ENCODE measurements at regions not wholly inside any gene's neighbourhood (a gene's known extent, or its start where the extent isn't known, plus 50 kb on each side); places are given as distances from the start of the nearest gene placed in this dataset.

GRCh38 chr2:117703858-117704257 is 110.6 kb upstream of the DDX18 start:
- no peaks in the 10 kb centered on the region for H3K27me3 Mint-ChIP-seq
- no peaks in the 10 kb centered on the region for H3K36me3 Mint-ChIP-seq
- H3K4me3 Mint-ChIP-seq, result no peak overlapping the region
- no peak overlapping the region for H3K4me3 ChIP-seq (ENCODE audit: low read depth, low read length)
- DNase-seq (no peak), ATAC-seq (ENCODE audit: low read depth in 2 of 2) (no peak)
- no peaks in the 10 kb centered on the region for H3K36me3 ChIP-seq (ENCODE audit: control insufficient read depth, insufficient read depth, low read length)
- H3K27ac ChIP-seq (ENCODE audit: insufficient read depth, low read length, poor library complexity, severe bottlenecking), result no peak overlapping the region
- peaks cover 0 to 2% (median 0%) of the 10 kb centered on the region in 7 donors for H3K9me3 Mint-ChIP-seq
- H3K27ac Mint-ChIP-seq, result no peak overlapping the region
- H3K4me1 ChIP-seq (ENCODE audit: control insufficient read depth, insufficient read depth, low read length, poor library complexity, severe bottlenecking), result no peaks in the 10 kb centered on the region
- H3K9me3 ChIP-seq (ENCODE audit: control insufficient read depth in 2 of 2, low read length in 2 of 2), result no peaks in the 10 kb centered on the region
- H3K4me1 Mint-ChIP-seq, result no peaks in the 10 kb centered on the region
- peaks cover 2% of the 10 kb centered on the region for H3K27me3 ChIP-seq (ENCODE audit: control insufficient read depth, insufficient read depth, low read length)

- Mint-ChIP-seq H3K27ac (no peak overlapping the region), H3K27me3 (no peaks in the 10 kb centered on the region), H3K4me3 (no peak overlapping the region), H3K9me3 (peaks cover 0 to 2% (median 0%) of the 10 kb centered on the region in 7 donors), H3K36me3 (no peaks in the 10 kb centered on the region), H3K4me1 (no peaks in the 10 kb centered on the region)
- H3K27me3 ChIP-seq (ENCODE audit: control insufficient read depth, insufficient read depth, low read length), result peaks cover 2% of the 10 kb centered on the region
- no peaks in the 10 kb centered on the region for H3K9me3 ChIP-seq (ENCODE audit: control insufficient read depth in 2 of 2, low read length in 2 of 2)
- no peaks in the 10 kb centered on the region for H3K36me3 ChIP-seq (ENCODE audit: control insufficient read depth, insufficient read depth, low read length)
- H3K4me3 ChIP-seq (ENCODE audit: low read depth, low read length), result no peak overlapping the region
- ATAC-seq (ENCODE audit: low read depth in 2 of 2), result no peak
- no peak overlapping the region for H3K27ac ChIP-seq (ENCODE audit: insufficient read depth, low read length, poor library complexity, severe bottlenecking)
- H3K4me1 ChIP-seq (ENCODE audit: control insufficient read depth, insufficient read depth, low read length, poor library complexity, severe bottlenecking), result no peaks in the 10 kb centered on the region
- no peak for DNase-seq
Measured at GRCh38 chr2:117704818-117705217, 109.7 kb upstream of the DDX18 start.

- Histone ChIP-seq H3K4me1 (ENCODE audit: control insufficient read depth, insufficient read depth, low read length, poor library complexity, severe bottlenecking) (no peaks in the 10 kb centered on the region), H3K27me3 (ENCODE audit: control insufficient read depth, insufficient read depth, low read length) (no peaks in the 10 kb centered on the region), H3K27ac (ENCODE audit: insufficient read depth, low read length, poor library complexity, severe bottlenecking) (no peak overlapping the region), H3K9me3 (ENCODE audit: control insufficient read depth in 2 of 2, low read length in 2 of 2) (no peaks in the 10 kb centered on the region), H3K36me3 (ENCODE audit: control insufficient read depth, insufficient read depth, low read length) (no peaks in the 10 kb centered on the region), H3K4me3 (ENCODE audit: low read depth, low read length) (no peak overlapping the region)
- H3K4me1 Mint-ChIP-seq, result no peaks in the 10 kb centered on the region
- no peaks in the 10 kb centered on the region for H3K27me3 Mint-ChIP-seq
- H3K9me3 Mint-ChIP-seq, result peaks cover 0 to 4% (median 2%) of the 10 kb centered on the region in 7 donors
- no peak for DNase-seq
- H3K27ac Mint-ChIP-seq, result no peak overlapping the region
- no peaks in the 10 kb centered on the region for H3K36me3 Mint-ChIP-seq
- no peak overlapping the region for H3K4me3 Mint-ChIP-seq
- ATAC-seq (ENCODE audit: low read depth in 2 of 2), result no peak
Measured at GRCh38 chr2:117707874-117708273, 106.6 kb upstream of the DDX18 start.

GRCh38 chr2:117712684-117713083 is 101.8 kb upstream of the DDX18 start:
- H3K4me1 Mint-ChIP-seq, result no peaks in the 10 kb centered on the region
- H3K9me3 Mint-ChIP-seq, result peaks cover 0 to 5% (median 3%) of the 10 kb centered on the region in 7 donors
- Histone ChIP-seq H3K36me3 (ENCODE audit: control insufficient read depth, insufficient read depth, low read length) (no peaks in the 10 kb centered on the region), H3K27ac (ENCODE audit: insufficient read depth, low read length, poor library complexity, severe bottlenecking) (no peak overlapping the region), H3K27me3 (ENCODE audit: control insufficient read depth, insufficient read depth, low read length) (no peaks in the 10 kb centered on the region), H3K4me1 (ENCODE audit: control insufficient read depth, insufficient read depth, low read length, poor library complexity, severe bottlenecking) (no peaks in the 10 kb centered on the region), H3K4me3 (ENCODE audit: low read depth, low read length) (no peak overlapping the region), H3K9me3 (ENCODE audit: control insufficient read depth in 2 of 2, low read length in 2 of 2) (no peaks in the 10 kb centered on the region)
- H3K36me3 Mint-ChIP-seq, result no peaks in the 10 kb centered on the region
- H3K27me3 Mint-ChIP-seq, result no peaks in the 10 kb centered on the region
- H3K27ac Mint-ChIP-seq, result no peak overlapping the region
- no peak overlapping the region for H3K4me3 Mint-ChIP-seq
- ATAC-seq (ENCODE audit: low read depth in 2 of 2) (no peak), DNase-seq (no peak)

- ATAC-seq (ENCODE audit: low read depth in 2 of 2) (no peak), DNase-seq (no peak)
- H3K9me3 ChIP-seq (ENCODE audit: control insufficient read depth in 2 of 2, low read length in 2 of 2), result no peaks in the 10 kb centered on the region
- no peaks in the 10 kb centered on the region for H3K27me3 ChIP-seq (ENCODE audit: control insufficient read depth, insufficient read depth, low read length)
- no peaks in the 10 kb centered on the region for H3K27me3 Mint-ChIP-seq
- no peak overlapping the region for H3K4me3 ChIP-seq (ENCODE audit: low read depth, low read length)
- H3K4me1 ChIP-seq (ENCODE audit: control insufficient read depth, insufficient read depth, low read length, poor library complexity, severe bottlenecking), result no peaks in the 10 kb centered on the region
- no peak overlapping the region for H3K4me3 Mint-ChIP-seq
- no peak overlapping the region for H3K27ac ChIP-seq (ENCODE audit: insufficient read depth, low read length, poor library complexity, severe bottlenecking)
- H3K9me3 Mint-ChIP-seq, result peaks cover 0 to 8% (median 3%) of the 10 kb centered on the region in 7 donors
- no peaks in the 10 kb centered on the region for H3K4me1 Mint-ChIP-seq
- H3K36me3 ChIP-seq (ENCODE audit: control insufficient read depth, insufficient read depth, low read length), result no peaks in the 10 kb centered on the region
- no peak overlapping the region for H3K27ac Mint-ChIP-seq
- no peaks in the 10 kb centered on the region for H3K36me3 Mint-ChIP-seq
Measured at GRCh38 chr2:117714110-117714509, 100.4 kb upstream of the DDX18 start.

- Mint-ChIP-seq H3K9me3 (peaks cover 0 to 8% (median 3%) of the 10 kb centered on the region in 7 donors), H3K36me3 (no peaks in the 10 kb centered on the region)
Measured at GRCh38 chr2:117714745-117715417, 99.6 kb upstream of the DDX18 start.

GRCh38 chr2:117716505-117716904 is 98.0 kb upstream of the DDX18 start:
- no peak for DNase-seq
- Mint-ChIP-seq H3K4me3 (no peak overlapping the region), H3K27ac (no peak overlapping the region), H3K36me3 (no peaks in the 10 kb centered on the region), H3K9me3 (peaks cover 0 to 8% (median 2%) of the 10 kb centered on the region in 7 donors), H3K27me3 (no peaks in the 10 kb centered on the region), H3K4me1 (no peaks in the 10 kb centered on the region)
- no peaks in the 10 kb centered on the region for H3K9me3 ChIP-seq (ENCODE audit: control insufficient read depth in 2 of 2, low read length in 2 of 2)
- H3K27me3 ChIP-seq (ENCODE audit: control insufficient read depth, insufficient read depth, low read length), result no peaks in the 10 kb centered on the region
- no peak for ATAC-seq (ENCODE audit: low read depth in 2 of 2)
- H3K27ac ChIP-seq (ENCODE audit: insufficient read depth, low read length, poor library complexity, severe bottlenecking), result no peak overlapping the region
- no peak overlapping the region for H3K4me3 ChIP-seq (ENCODE audit: low read depth, low read length)
- no peaks in the 10 kb centered on the region for H3K4me1 ChIP-seq (ENCODE audit: control insufficient read depth, insufficient read depth, low read length, poor library complexity, severe bottlenecking)
- no peaks in the 10 kb centered on the region for H3K36me3 ChIP-seq (ENCODE audit: control insufficient read depth, insufficient read depth, low read length)

More at GRCh38 chr2:117714745-117715417, 99.6 kb upstream of the DDX18 start:
- Histone ChIP-seq H3K4me1 (ENCODE audit: control insufficient read depth, insufficient read depth, low read length, poor library complexity, severe bottlenecking) (no peaks in the 10 kb centered on the region), H3K4me3 (ENCODE audit: low read depth, low read length) (no peak overlapping the region), H3K9me3 (ENCODE audit: control insufficient read depth in 2 of 2, low read length in 2 of 2) (no peaks in the 10 kb centered on the region), H3K36me3 (ENCODE audit: control insufficient read depth, insufficient read depth, low read length) (no peaks in the 10 kb centered on the region), H3K27me3 (ENCODE audit: control insufficient read depth, insufficient read depth, low read length) (no peaks in the 10 kb centered on the region), H3K27ac (ENCODE audit: insufficient read depth, low read length, poor library complexity, severe bottlenecking) (no peak overlapping the region)
- H3K4me3 Mint-ChIP-seq, result no peak overlapping the region
- no peaks in the 10 kb centered on the region for H3K4me1 Mint-ChIP-seq
- H3K27ac Mint-ChIP-seq, result no peak overlapping the region
- ATAC-seq (ENCODE audit: low read depth in 2 of 2) (no peak), DNase-seq (no peak)
- no peaks in the 10 kb centered on the region for H3K27me3 Mint-ChIP-seq

- no peak overlapping the region for H3K27ac Mint-ChIP-seq
Measured at GRCh38 chr2:117717072-117717471, 97.4 kb upstream of the DDX18 start.

More at GRCh38 chr2:117717072-117717471, 97.4 kb upstream of the DDX18 start:
- ATAC-seq (ENCODE audit: low read depth in 2 of 2) (no peak), DNase-seq (no peak)
- H3K27me3 Mint-ChIP-seq, result no peaks in the 10 kb centered on the region
- no peaks in the 10 kb centered on the region for H3K9me3 ChIP-seq (ENCODE audit: control insufficient read depth in 2 of 2, low read length in 2 of 2)
- no peak overlapping the region for H3K4me3 ChIP-seq (ENCODE audit: low read depth, low read length)
- H3K36me3 ChIP-seq (ENCODE audit: control insufficient read depth, insufficient read depth, low read length), result no peaks in the 10 kb centered on the region
- H3K27me3 ChIP-seq (ENCODE audit: control insufficient read depth, insufficient read depth, low read length), result no peaks in the 10 kb centered on the region
- H3K4me1 Mint-ChIP-seq, result no peaks in the 10 kb centered on the region
- H3K4me3 Mint-ChIP-seq, result no peak overlapping the region
- no peaks in the 10 kb centered on the region for H3K36me3 Mint-ChIP-seq
- no peak overlapping the region for H3K27ac ChIP-seq (ENCODE audit: insufficient read depth, low read length, poor library complexity, severe bottlenecking)
- peaks cover 0 to 8% (median 2%) of the 10 kb centered on the region in 7 donors for H3K9me3 Mint-ChIP-seq
- H3K4me1 ChIP-seq (ENCODE audit: control insufficient read depth, insufficient read depth, low read length, poor library complexity, severe bottlenecking), result no peaks in the 10 kb centered on the region
